A673 (cell line): ENCODE measurements at regions not wholly inside any gene's neighbourhood (a gene's known extent, or its start where the extent isn't known, plus 50 kb on each side); places are given as distances from the start of the nearest gene placed in this dataset.

Source experiments
- BruUV-seq: library from RNA; stranded (reverse); fragments of 400-500 nt; replicated peaks from 2 replicates; lab custom pipeline; 2021; lab: Mats Ljungman, UMichigan
- CTCF ChIA-PET: fragments of 300-600 bp; sonication (Branson Sonifier 250); formaldehyde crosslinking; loops from one replicate; lab custom pipeline; 2022; ENCODE audit warnings: antibody characterized with exemption; lab: Charles Lee
- POLR2A ChIA-PET: fragments of 300-600 bp; sonication (Branson Sonifier 250); formaldehyde crosslinking; loops from one replicate; lab custom pipeline; 2022; ENCODE audit warnings: antibody characterized with exemption; ENCODE audit not compliant: low non-redundant PET; lab: Charles Lee
- DNase-seq: peaks from one replicate; pipeline ENCODE4 v3.0.0-alpha.2; 2015; ENCODE audit warnings: low spot score
- H3K27ac ChIP-seq: fragments of 200-600 bp; sonication (generic); 2 replicates; pipeline ENCODE4 v1.5.1; 2016; ENCODE audit warnings: mixed run types, low read depth, mild to moderate bottlenecking, mixed read lengths, antibody characterized with exemption, low read length; ENCODE audit not compliant: poor library complexity, severe bottlenecking
- H3K27me3 ChIP-seq: fragments of 200-600 bp; sonication (generic); replicated peaks from 2 replicates; pipeline ENCODE4 v1.6.1; 2017; ENCODE audit warnings: mixed run types, low read depth, mild to moderate bottlenecking, mixed read lengths, antibody characterized with exemption, low read length; ENCODE audit not compliant: insufficient read depth, poor library complexity
- H3K36me3 ChIP-seq: fragments of 200-600 bp; sonication (generic); 2 replicates; pipeline ENCODE4 v1.6.1; 2016; ENCODE audit warnings: mixed run types, mild to moderate bottlenecking, mixed read lengths, antibody characterized with exemption, low read length; ENCODE audit not compliant: insufficient read depth, poor library complexity, severe bottlenecking
- H3K4me1 ChIP-seq: fragments of 200-600 bp; sonication (generic); 2 replicates; pipeline ENCODE4 v1.6.1; 2017; ENCODE audit warnings: mixed run types, mild to moderate bottlenecking, mixed read lengths, antibody characterized with exemption, low read length; ENCODE audit not compliant: insufficient read depth, poor library complexity, severe bottlenecking
- H3K4me3 ChIP-seq: fragments of 200-600 bp; sonication (generic); 2 replicates; pipeline ENCODE4 v1.5.1; 2016; ENCODE audit warnings: low read depth, mixed run types, mild to moderate bottlenecking, mixed read lengths, low read length; ENCODE audit not compliant: poor library complexity, severe bottlenecking
- H3K9me3 ChIP-seq: fragments of 200-600 bp; sonication (generic); 2 replicates; pipeline ENCODE4 v1.6.1; 2016; ENCODE audit warnings: mixed run types, low read depth, mild to moderate bottlenecking, mixed read lengths, antibody characterized with exemption, low read length; ENCODE audit not compliant: poor library complexity, severe bottlenecking
- CTCF ChIP-seq: fragments of 300-800, 200-600 bp; sonication (generic); conservative IDR thresholded peaks from 2 replicates; pipeline ENCODE4 v1.5.1; 2017; ENCODE audit warnings: low read depth, mild to moderate bottlenecking, antibody characterized with exemption, low read length, moderate library complexity, mixed read lengths
- EZH2 ChIP-seq: fragments of 200-600 bp; sonication (generic); IDR thresholded peaks from 2 replicates; pipeline ENCODE4 v1.6.1; 2017; ENCODE audit warnings: borderline replicate concordance, low read depth, mild to moderate bottlenecking, mixed read lengths, antibody characterized with exemption, low read length; ENCODE audit not compliant: poor library complexity, severe bottlenecking
- intact Hi-C: fragments of 100-400 bp; cut with micrococcal nuclease; formaldehyde crosslinking; loops from one replicate; pipeline ENCODE4 v1.10.0; 2022; ENCODE audit not compliant: unreplicated experiment

GRCh38 chr15:35145336-35145735, 60.2 kb upstream of the NANOGP8 start:
- BruUV-seq = no TSS peak
- POLR2A ChIA-PET = no interaction called here
- no peak overlapping the region for H3K4me3 ChIP-seq
- no peak overlapping the region for H3K27ac ChIP-seq
- DNase-seq = no peak
- intact Hi-C loops = no loop called here
- no peaks in the 10 kb centered on the region for H3K4me1 ChIP-seq
- H3K36me3 ChIP-seq = no peaks in the 10 kb centered on the region
- TF ChIP-seq CTCF = no peak
- no peak for TF ChIP-seq EZH2
- H3K9me3 ChIP-seq = no peaks in the 10 kb centered on the region
- CTCF ChIA-PET = no interaction called here
- no peaks in the 10 kb centered on the region for H3K27me3 ChIP-seq

GRCh38 chr15:35142578-35142977, 57.5 kb upstream of the NANOGP8 start:
- TF ChIP-seq EZH2 = no peak
- no peak for TF ChIP-seq CTCF
- no peaks in the 10 kb centered on the region for H3K27me3 ChIP-seq
- H3K4me3 ChIP-seq = no peak overlapping the region
- H3K9me3 ChIP-seq = no peaks in the 10 kb centered on the region
- H3K36me3 ChIP-seq = no peaks in the 10 kb centered on the region
- BruUV-seq = no TSS peak
- intact Hi-C loops = no loop called here
- H3K4me1 ChIP-seq = no peaks in the 10 kb centered on the region
- CTCF ChIA-PET = no interaction called here
- H3K27ac ChIP-seq = no peak overlapping the region
- no peak for DNase-seq
- POLR2A ChIA-PET = no interaction called here

- H3K27ac ChIP-seq = no peak overlapping the region
- CTCF ChIA-PET = no interaction called here
- no peaks in the 10 kb centered on the region for H3K27me3 ChIP-seq
- no peaks in the 10 kb centered on the region for H3K4me1 ChIP-seq
- POLR2A ChIA-PET = interaction anchor here (0.6 kb wide), 1 partner anchor 917 kb away, joined by 4 read pairs; no protein-coding TSS in a partner anchor
- TF ChIP-seq CTCF = no peak
- TF ChIP-seq EZH2 = no peak
- DNase-seq = peak; percentile 6
- intact Hi-C loops = no loop called here
- H3K4me3 ChIP-seq = no peak overlapping the region
- H3K9me3 ChIP-seq = no peaks in the 10 kb centered on the region
- no TSS peak for BruUV-seq
- H3K36me3 ChIP-seq = no peaks in the 10 kb centered on the region
These were observed 56.8 kb upstream of the NANOGP8 start for GRCh38 chr15:35141743-35142471.
